ENCODE measurements at regions not wholly inside any gene's neighbourhood (a gene's known extent, or its start where the extent isn't known, plus 50 kb on each side); places are given as distances from the start of the nearest gene placed in this dataset.

GRCh38 chr4:10958226-10958856, 273.8 kb upstream of the CLNK start:
- intact Hi-C loops (cut with micrococcal nuclease), result no loop called here
- CTCF ChIA-PET (ENCODE audit: partially characterized antibody), result no interaction called here

GRCh38 chr4:10951306-10951705, 266.7 kb upstream of the CLNK start:
- Mint-ChIP-seq H3K36me3 (no peaks in the 10 kb centered on the region), H3K9me3 (peaks cover 0 to 3% (median under 1%) of the 10 kb centered on the region in 8 donors)

More at GRCh38 chr4:10958226-10958856, 273.8 kb upstream of the CLNK start:
- Histone ChIP-seq H3K27me3 (ENCODE audit: insufficient read depth, low read length) (no peaks in the 10 kb centered on the region), H3K4me3 (ENCODE audit: low read length in 2 of 2) (no peak overlapping the region), H3K4me1 (ENCODE audit: insufficient read depth, low read length) (no peaks in the 10 kb centered on the region), H3K36me3 (ENCODE audit: insufficient read depth, low read length) (no peaks in the 10 kb centered on the region), H3K9me3 (ENCODE audit: control insufficient read depth in 1 of 2, low read length in 2 of 2) (no peaks in the 10 kb centered on the region), H3K27ac (ENCODE audit: low read depth, low read length) (no peak overlapping the region)
- POLR2A ChIA-PET (ENCODE audit: partially characterized antibody), result no interaction called here
- Mint-ChIP-seq H3K27me3 (peaks cover 0 to 2% of the 10 kb centered on the region in 2 donors), H3K9me3 (peaks cover 0 to 9% (median 0%) of the 10 kb centered on the region in 8 donors), H3K36me3 (no peaks in the 10 kb centered on the region), H3K4me1 (peaks cover 0 to 6% (median under 1%) of the 10 kb centered on the region in 4 donors), H3K4me3 (no peak overlapping the region), H3K27ac (no peak overlapping the region)
- DNase-seq, result no peak

GRCh38 chr4:10949039-10949733, 264.6 kb upstream of the CLNK start:
- POLR2A ChIA-PET (ENCODE audit: partially characterized antibody), result no interaction called here
- H3K4me1 Mint-ChIP-seq, result no peaks in the 10 kb centered on the region
- no peaks in the 10 kb centered on the region for H3K36me3 ChIP-seq (ENCODE audit: insufficient read depth, low read length)
- no peak overlapping the region for H3K4me3 Mint-ChIP-seq
- no peaks in the 10 kb centered on the region for H3K9me3 ChIP-seq (ENCODE audit: control insufficient read depth in 1 of 2, low read length in 2 of 2)
- no peak overlapping the region for H3K27ac ChIP-seq (ENCODE audit: low read depth, low read length)
- peaks cover 0 to 4% (median 0%) of the 10 kb centered on the region in 8 donors for H3K9me3 Mint-ChIP-seq
- H3K27me3 Mint-ChIP-seq, result no peaks in the 10 kb centered on the region
- no peak for DNase-seq
- no peaks in the 10 kb centered on the region for H3K36me3 Mint-ChIP-seq
- H3K27me3 ChIP-seq (ENCODE audit: insufficient read depth, low read length), result no peaks in the 10 kb centered on the region
- H3K4me3 ChIP-seq (ENCODE audit: low read length in 2 of 2), result no peak overlapping the region
- CTCF ChIA-PET (ENCODE audit: partially characterized antibody), result no interaction called here
- no peak overlapping the region for H3K27ac Mint-ChIP-seq
- intact Hi-C loops (cut with micrococcal nuclease), result no loop called here
- H3K4me1 ChIP-seq (ENCODE audit: insufficient read depth, low read length), result no peaks in the 10 kb centered on the region

More at GRCh38 chr4:10951306-10951705, 266.7 kb upstream of the CLNK start:
- Histone ChIP-seq H3K27ac (ENCODE audit: low read depth, low read length) (no peak overlapping the region), H3K4me1 (ENCODE audit: insufficient read depth, low read length) (no peaks in the 10 kb centered on the region), H3K36me3 (ENCODE audit: insufficient read depth, low read length) (no peaks in the 10 kb centered on the region), H3K9me3 (ENCODE audit: control insufficient read depth in 1 of 2, low read length in 2 of 2) (no peaks in the 10 kb centered on the region), H3K27me3 (ENCODE audit: insufficient read depth, low read length) (no peaks in the 10 kb centered on the region), H3K4me3 (ENCODE audit: low read length in 2 of 2) (no peak overlapping the region)
- no peaks in the 10 kb centered on the region for H3K27me3 Mint-ChIP-seq
- intact Hi-C loops (cut with micrococcal nuclease), result no loop called here
- no peak for DNase-seq
- H3K4me1 Mint-ChIP-seq, result peaks cover 0 to 6% (median under 1%) of the 10 kb centered on the region in 4 donors
- H3K27ac Mint-ChIP-seq, result no peak overlapping the region
- no peak overlapping the region for H3K4me3 Mint-ChIP-seq
- CTCF ChIA-PET (ENCODE audit: partially characterized antibody), result no interaction called here
- POLR2A ChIA-PET (ENCODE audit: partially characterized antibody), result no interaction called here

GRCh38 chr4:10947898-10948297, 263.3 kb upstream of the CLNK start:
- H3K27ac ChIP-seq (ENCODE audit: low read depth, low read length), result no peak overlapping the region
- ChIA-PET POLR2A (ENCODE audit: partially characterized antibody) (no interaction called here), CTCF (ENCODE audit: partially characterized antibody) (no interaction called here)
- no peak for DNase-seq
- H3K27me3 ChIP-seq (ENCODE audit: insufficient read depth, low read length), result no peaks in the 10 kb centered on the region
- no peaks in the 10 kb centered on the region for H3K27me3 Mint-ChIP-seq
- intact Hi-C loops (cut with micrococcal nuclease), result no loop called here
- no peaks in the 10 kb centered on the region for H3K4me1 Mint-ChIP-seq
- no peak overlapping the region for H3K27ac Mint-ChIP-seq
- no peak overlapping the region for H3K4me3 Mint-ChIP-seq
- H3K4me1 ChIP-seq (ENCODE audit: insufficient read depth, low read length), result no peaks in the 10 kb centered on the region
- peaks cover 0 to 4% (median 0%) of the 10 kb centered on the region in 8 donors for H3K9me3 Mint-ChIP-seq
- no peaks in the 10 kb centered on the region for H3K36me3 ChIP-seq (ENCODE audit: insufficient read depth, low read length)
- H3K9me3 ChIP-seq (ENCODE audit: control insufficient read depth in 1 of 2, low read length in 2 of 2), result no peaks in the 10 kb centered on the region
- no peak overlapping the region for H3K4me3 ChIP-seq (ENCODE audit: low read length in 2 of 2)
- no peaks in the 10 kb centered on the region for H3K36me3 Mint-ChIP-seq

- Mint-ChIP-seq H3K9me3 (peaks cover 0 to 11% (median 8%) of the 10 kb centered on the region in 8 donors), H3K36me3 (no peaks in the 10 kb centered on the region), H3K4me3 (no peak overlapping the region), H3K4me1 (no peaks in the 10 kb centered on the region), H3K27me3 (no peaks in the 10 kb centered on the region), H3K27ac (no peak overlapping the region)
- H3K36me3 ChIP-seq (ENCODE audit: insufficient read depth, low read length), result no peaks in the 10 kb centered on the region
- no peak for DNase-seq
- intact Hi-C loops (cut with micrococcal nuclease), result no loop called here
- no peaks in the 10 kb centered on the region for H3K4me1 ChIP-seq (ENCODE audit: insufficient read depth, low read length)
- H3K9me3 ChIP-seq (ENCODE audit: control insufficient read depth in 1 of 2, low read length in 2 of 2), result no peaks in the 10 kb centered on the region
- no peaks in the 10 kb centered on the region for H3K27me3 ChIP-seq (ENCODE audit: insufficient read depth, low read length)
- H3K4me3 ChIP-seq (ENCODE audit: low read length in 2 of 2), result no peak overlapping the region
- H3K27ac ChIP-seq (ENCODE audit: low read depth, low read length), result no peak overlapping the region
- CTCF ChIA-PET (ENCODE audit: partially characterized antibody), result no interaction called here
- POLR2A ChIA-PET (ENCODE audit: partially characterized antibody), result no interaction called here
Measured at GRCh38 chr4:10944321-10944720, 259.8 kb upstream of the CLNK start.

DNA sequence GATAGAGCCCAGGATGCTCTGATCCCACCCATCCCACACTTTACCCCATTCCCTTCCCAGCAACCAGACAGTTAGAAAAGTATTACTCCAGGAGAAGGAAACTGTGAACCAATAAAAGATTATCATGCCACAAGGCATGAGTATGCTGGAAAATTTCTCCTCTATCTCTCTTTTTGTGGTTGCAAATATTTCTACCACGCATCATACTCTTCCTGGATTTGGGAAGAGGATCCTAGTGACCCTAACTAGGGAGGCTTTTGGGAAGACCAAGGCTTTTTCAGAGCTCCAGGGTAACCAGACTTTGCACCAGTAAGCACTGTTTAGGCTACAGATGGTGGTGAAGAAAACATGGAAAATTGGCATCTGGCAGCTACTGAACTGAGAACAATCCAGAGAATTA, 257.6 kb upstream of the CLNK start:
- POLR2A ChIA-PET (ENCODE audit: partially characterized antibody), result no interaction called here
- H3K4me3 Mint-ChIP-seq, result no peak overlapping the region
- no peaks in the 10 kb centered on the region for H3K36me3 Mint-ChIP-seq
- no peaks in the 10 kb centered on the region for H3K4me1 Mint-ChIP-seq
- intact Hi-C loops (cut with micrococcal nuclease), result no loop called here
- no peaks in the 10 kb centered on the region for H3K4me1 ChIP-seq (ENCODE audit: insufficient read depth, low read length)
- H3K27ac Mint-ChIP-seq, result no peak overlapping the region
- no peaks in the 10 kb centered on the region for H3K36me3 ChIP-seq (ENCODE audit: insufficient read depth, low read length)
- H3K27me3 ChIP-seq (ENCODE audit: insufficient read depth, low read length), result no peaks in the 10 kb centered on the region
- no peaks in the 10 kb centered on the region for H3K9me3 ChIP-seq (ENCODE audit: control insufficient read depth in 1 of 2, low read length in 2 of 2)
- no peak overlapping the region for H3K27ac ChIP-seq (ENCODE audit: low read depth, low read length)
- peaks cover 0 to 15% (median 9%) of the 10 kb centered on the region in 8 donors for H3K9me3 Mint-ChIP-seq
- no peak for DNase-seq
- H3K4me3 ChIP-seq (ENCODE audit: low read length in 2 of 2), result no peak overlapping the region
- no peaks in the 10 kb centered on the region for H3K27me3 Mint-ChIP-seq
- CTCF ChIA-PET (ENCODE audit: partially characterized antibody), result no interaction called here

GRCh38 chr4:10929818-10930217, 245.2 kb upstream of the CLNK start:
- H3K27ac Mint-ChIP-seq, result no peak overlapping the region

More at GRCh38 chr4:10929818-10930217, 245.2 kb upstream of the CLNK start:
- POLR2A ChIA-PET (ENCODE audit: partially characterized antibody), result no interaction called here
- Mint-ChIP-seq H3K27me3 (no peaks in the 10 kb centered on the region), H3K36me3 (no peaks in the 10 kb centered on the region), H3K4me3 (no peak overlapping the region), H3K9me3 (peaks cover 0 to 3% (median 0%) of the 10 kb centered on the region in 8 donors), H3K4me1 (no peaks in the 10 kb centered on the region)
- CTCF ChIA-PET (ENCODE audit: partially characterized antibody), result no interaction called here
- intact Hi-C loops (cut with micrococcal nuclease), result no loop called here
- H3K27me3 ChIP-seq (ENCODE audit: insufficient read depth, low read length), result no peaks in the 10 kb centered on the region
- H3K27ac ChIP-seq (ENCODE audit: low read depth, low read length), result no peak overlapping the region
- H3K9me3 ChIP-seq (ENCODE audit: control insufficient read depth in 1 of 2, low read length in 2 of 2), result no peaks in the 10 kb centered on the region
- no peak for DNase-seq
- no peaks in the 10 kb centered on the region for H3K36me3 ChIP-seq (ENCODE audit: insufficient read depth, low read length)
- no peak overlapping the region for H3K4me3 ChIP-seq (ENCODE audit: low read length in 2 of 2)
- no peaks in the 10 kb centered on the region for H3K4me1 ChIP-seq (ENCODE audit: insufficient read depth, low read length)
